Cardiac fibroblast (primary cell): ENCODE measurements at regions not wholly inside any gene's neighbourhood (a gene's known extent, or its start where the extent isn't known, plus 50 kb on each side); places are given as distances from the start of the nearest gene placed in this dataset.

ENCODE experiments used
- DNase-seq, 2 donors: peaks; one replicate each; pipeline versions ENCODE4 v3.0.0 to v3.0.0-alpha.2; 2010; ENCODE audit warnings: low read depth in 2 of 2
- H3K4me3 ChIP-seq, 2 donors: replicated peaks in 1 of 2; 1 replicate in 1 of 2; 2 replicates in 1 of 2; pipeline ENCODE4 v1.5.1; 2011; ENCODE audit warnings: low read depth in 2 of 2, low read length in 2 of 2, mild to moderate bottlenecking in 2 of 2, moderate library complexity in 1 of 2
- CTCF ChIP-seq: IDR thresholded peaks from one replicate; pipeline ENCODE4 v1.5.1; 2011; ENCODE audit warnings: low read depth, mild to moderate bottlenecking, low read length, inconsistent platforms

DNA sequence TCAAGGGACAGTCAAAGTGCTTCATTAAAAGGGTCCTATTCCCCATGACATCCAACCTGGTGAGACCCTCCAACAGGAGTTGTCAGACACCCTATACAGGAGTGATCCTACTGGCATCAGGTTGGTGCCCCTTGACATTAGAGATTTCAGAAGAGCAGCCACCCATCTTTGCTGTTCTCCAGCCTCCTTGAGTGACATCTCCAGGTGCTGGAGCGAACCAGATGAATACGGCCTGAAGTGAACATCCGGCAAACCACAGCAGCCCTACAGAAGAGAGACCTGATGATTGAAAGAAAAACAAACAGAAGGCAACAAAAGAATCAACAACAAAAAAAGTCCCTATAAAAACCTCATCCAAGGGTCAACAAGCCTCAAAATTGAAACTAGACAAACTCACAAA, 146.1 kb upstream of the PBDC1 start:
- TF ChIP-seq CTCF, result no peak
- no peak for DNase-seq
- H3K4me3 ChIP-seq, result no peak overlapping the region

DNA sequence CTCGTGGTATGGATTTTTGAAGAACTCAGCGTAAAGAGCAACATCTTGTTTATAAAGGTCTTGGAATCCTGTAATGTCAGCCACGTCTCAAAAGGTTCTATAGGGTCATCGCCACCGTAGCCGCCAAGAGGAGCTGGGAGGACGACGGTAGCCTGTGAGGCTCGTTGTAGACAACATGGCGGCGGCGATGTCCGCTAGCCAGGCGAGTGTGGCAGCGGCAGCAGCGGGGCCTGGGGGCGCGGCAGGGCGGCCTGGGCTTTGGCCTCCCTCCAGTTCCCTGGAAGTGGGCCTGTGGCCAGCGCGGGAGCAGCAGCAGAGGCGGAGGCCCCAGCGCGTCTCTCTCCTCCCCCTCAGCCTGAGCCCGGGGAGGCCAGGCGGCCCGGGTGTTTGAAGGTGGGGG, 143.5 kb upstream of the PBDC1 start:
- H3K4me3 ChIP-seq, result no peak overlapping the region
- DNase-seq, result no peak
- no peak for TF ChIP-seq CTCF

DNA sequence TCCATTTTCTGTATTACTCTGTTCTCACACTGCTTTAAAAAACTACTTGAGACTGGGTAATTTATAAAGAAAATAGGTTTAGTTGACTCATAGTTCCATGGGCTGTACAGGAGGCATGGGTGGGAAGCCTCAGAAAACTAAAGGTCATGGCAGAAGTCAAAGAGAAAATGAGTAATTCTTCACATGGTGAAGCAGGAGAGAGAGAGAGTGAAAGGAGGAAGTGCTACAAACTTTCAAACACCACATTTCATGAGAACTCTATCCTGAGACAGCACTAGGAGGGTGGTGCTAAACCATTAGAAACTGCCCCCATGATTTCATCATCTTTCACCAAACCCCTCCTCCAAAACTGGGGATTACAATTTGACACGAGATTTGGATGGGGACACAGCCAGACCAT, 108.0 kb upstream of the PBDC1 start:
- no peak for DNase-seq
- no peak for TF ChIP-seq CTCF
- H3K4me3 ChIP-seq, result no peak overlapping the region

DNA sequence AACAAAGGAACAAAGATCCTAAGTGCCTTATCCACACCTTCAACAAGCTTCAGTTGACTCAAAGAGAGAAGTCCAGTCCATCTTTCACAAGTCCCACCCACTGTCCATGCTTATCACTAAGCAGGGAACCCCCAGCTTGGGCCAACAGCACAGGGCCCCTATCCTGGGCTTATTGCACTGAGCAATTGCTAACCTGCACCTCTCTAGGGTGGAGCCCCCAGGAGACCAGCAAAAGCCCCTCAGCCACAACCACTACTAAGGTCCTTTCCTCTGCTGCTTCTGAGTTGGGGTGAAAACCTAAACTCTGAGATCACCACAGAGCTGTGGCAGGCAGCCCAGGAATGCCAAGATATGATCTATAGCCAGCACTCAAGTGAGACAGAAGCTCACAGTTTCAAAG, 96.7 kb upstream of the PBDC1 start:
- no peak for DNase-seq
- TF ChIP-seq CTCF, result no peak
- H3K4me3 ChIP-seq, result no peak overlapping the region

DNA sequence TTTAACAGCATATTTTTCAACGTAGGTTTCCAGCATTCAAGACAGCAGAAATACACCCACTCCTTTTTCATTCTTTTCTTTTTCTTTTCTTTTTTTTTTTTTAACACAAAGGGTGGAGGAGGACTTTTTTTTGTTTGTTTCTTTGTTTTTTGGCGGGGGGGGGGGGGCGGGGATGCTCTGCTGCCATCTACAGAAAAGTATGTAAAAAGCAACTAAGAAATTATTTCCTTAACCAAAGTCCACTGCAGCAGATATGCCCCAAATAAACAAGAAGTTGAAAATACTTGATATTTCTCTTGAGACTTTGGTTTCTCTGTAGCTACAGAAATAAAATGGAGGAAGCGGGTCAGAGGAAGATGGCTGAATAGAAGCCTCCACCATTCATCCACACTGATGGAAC, 63.2 kb upstream of the PBDC1 start:
- TF ChIP-seq CTCF, result no peak
- H3K4me3 ChIP-seq, result no peak overlapping the region
- peak in 1 of 2 donors; percentile 0 for DNase-seq
